ENCODE measurements at regions not wholly inside any gene's neighbourhood (a gene's known extent, or its start where the extent isn't known, plus 50 kb on each side); places are given as distances from the start of the nearest gene placed in this dataset.

DNA sequence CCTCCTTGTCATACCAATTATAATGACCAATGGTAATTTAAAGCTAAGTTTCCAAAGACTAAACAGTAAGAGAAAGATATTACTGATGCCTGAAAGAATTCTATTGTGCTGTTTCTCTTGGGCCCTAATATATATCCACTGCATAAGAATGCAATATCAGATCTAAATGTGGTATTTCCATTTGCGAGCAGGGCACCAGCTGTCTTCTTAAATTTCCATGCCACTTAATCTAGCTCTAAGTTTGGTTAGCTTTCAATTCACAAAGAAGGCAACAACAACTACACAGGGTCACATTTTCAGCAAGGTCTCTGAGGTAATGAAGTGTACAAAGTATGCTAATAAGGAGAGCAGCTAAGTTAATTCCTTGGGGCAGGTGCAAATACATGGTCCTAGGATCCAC is 315.7 kb downstream of the GPR37 start:
- Histone ChIP-seq H3K27ac (ENCODE audit: low read depth in 2 of 2, low read length in 1 of 2) (no peak overlapping the region), H3K27me3 (ENCODE audit: insufficient read depth) (no peaks in the 10 kb centered on the region), H3K9me3 (no peaks in the 10 kb centered on the region), H3K4me3 (ENCODE audit: low read depth in 2 of 2, low read length in 1 of 2) (no peak overlapping the region), H4K20me1 (ENCODE audit: insufficient read depth) (no peaks in the 10 kb centered on the region), H3K4me1 (ENCODE audit: control insufficient read depth in 1 of 2, insufficient read depth in 2 of 2, low read depth in 1 of 2, low read length in 1 of 2) (no peaks in the 10 kb centered on the region), H3K36me3 (replicated peaks in 1 of 2; ENCODE audit: control insufficient read depth in 1 of 2, insufficient read depth in 2 of 2, low read length in 1 of 2) (no peaks in the 10 kb centered on the region), H3K9me2 (no peaks in the 10 kb centered on the region), H2AFZ (ENCODE audit: low read depth) (no peak overlapping the region), H3K4me2 (no peak overlapping the region), H3K9ac (no peak overlapping the region), H3K79me2 (ENCODE audit: insufficient read depth) (no peaks in the 10 kb centered on the region), H3F3A (replicated peaks; ENCODE audit: insufficient read depth) (no peaks in the 10 kb centered on the region)
- 58% methylated on average over 1 of the region's 1 CpG for WGBS (ENCODE audit: low lambda C conversion rate)
- POLR2A ChIA-PET, result no interaction called here
- DNase-seq, result no peak
- TF ChIP-seq MEF2A (IDR thresholded peaks at IDR 0.05; ENCODE audit: borderline replicate concordance, low read depth) (no peak), ELF1 (IDR thresholded peaks at IDR 0.05) (no peak), CTCF (IDR thresholded peaks at IDR 0.05) (no peak), FOXM1 (IDR thresholded peaks at IDR 0.05; ENCODE audit: low read depth) (no peak), RCOR1 (IDR thresholded peaks at IDR 0.05; ENCODE audit: low read length) (no peak), POLR2AphosphoS5 (IDR thresholded peaks at IDR 0.05; ENCODE audit: low read depth, low read length) (no peak), SMC3 (IDR thresholded peaks at IDR 0.05; ENCODE audit: low read depth, low read length) (no peak), RAD21 (IDR thresholded peaks at IDR 0.05; ENCODE audit: low read length) (no peak), FOSL2 (IDR thresholded peaks at IDR 0.05; ENCODE audit: borderline replicate concordance, low read depth) (no peak), TCF12 (IDR thresholded peaks at IDR 0.05) (no peak), CHD2 (IDR thresholded peaks at IDR 0.05; ENCODE audit: low read length, partially characterized antibody) (no peak), JUND (IDR thresholded peaks at IDR 0.05) (no peak), EP300 (IDR thresholded peaks at IDR 0.05; ENCODE audit: borderline replicate concordance in 1 of 2, low read depth in 1 of 2, low read length in 1 of 2) (no peak), EZH2phosphoT487 (IDR thresholded peaks at IDR 0.05; ENCODE audit: borderline replicate concordance, low read depth) (no peak), RFX5 (IDR thresholded peaks at IDR 0.05; ENCODE audit: low read length) (no peak), PBX3 (IDR thresholded peaks at IDR 0.05) (no peak), TAF1 (IDR thresholded peaks at IDR 0.05; ENCODE audit: borderline replicate concordance, low read depth, low read length) (no peak)
- TF ChIP-seq, protein P1, sequence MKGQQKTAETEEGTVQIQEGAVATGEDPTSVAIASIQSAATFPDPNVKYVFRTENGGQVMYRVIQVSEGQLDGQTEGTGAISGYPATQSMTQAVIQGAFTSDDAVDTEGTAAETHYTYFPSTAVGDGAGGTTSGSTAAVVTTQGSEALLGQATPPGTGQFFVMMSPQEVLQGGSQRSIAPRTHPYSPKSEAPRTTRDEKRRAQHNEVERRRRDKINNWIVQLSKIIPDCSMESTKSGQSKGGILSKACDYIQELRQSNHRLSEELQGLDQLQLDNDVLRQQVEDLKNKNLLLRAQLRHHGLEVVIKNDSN (IDR thresholded peaks at IDR 0.05; ENCODE audit: borderline replicate concordance, low read depth), result no peak
- CTCF ChIA-PET, result interaction anchor here (0.7 to 1.7 kb wide), 3 partner anchors 11 to 301 kb away, joined by 3 to 4 read pairs (median 3); no protein-coding TSS in a partner anchor

All from SK-N-SH (cell line).